SK-N-SH (cell line): ENCODE measurements at regions not wholly inside any gene's neighbourhood (a gene's known extent, or its start where the extent isn't known, plus 50 kb on each side); places are given as distances from the start of the nearest gene placed in this dataset.
A peak's percentile ranks its signal among the peaks of the same experiment; 100 is the strongest.

ENCODE experiments used
- CTCF ChIA-PET: fragments of 300-600, 350-600 bp; formaldehyde crosslinking; extraction: SDS; loops from one replicate; lab custom pipeline; 2021; lab: Yijun Ruan, JAX
- POLR2A ChIA-PET: fragments of 350-600 bp; sonication (Branson Sonifier 250); formaldehyde crosslinking; extraction: SDS; loops from one replicate; lab custom pipeline; 2020; ENCODE audit warnings: antibody characterized with exemption, inconsistent platforms; lab: Yijun Ruan, JAX
- DNase-seq: peaks from one replicate; pipeline ENCODE4 v3.0.0; 2012
- H2AFZ ChIP-seq: fragments of 200-600 bp; sonication (generic); 2 replicates; pipeline ENCODE4 v1.8.1; 2016; ENCODE audit warnings: antibody characterized with exemption, mild to moderate bottlenecking, low read depth
- H3F3A ChIP-seq: fragments of 200-600 bp; sonication (generic); replicated peaks from 2 replicates; pipeline ENCODE3; 2016; ENCODE audit warnings: antibody characterized with exemption, mild to moderate bottlenecking; ENCODE audit not compliant: insufficient read depth
- H3K27ac ChIP-seq, 2 experiments: fragments of 200-500 bp in 1 of 2; fragments of 200-600 bp in 1 of 2; sonication (Bioruptor generic) in 1 of 2; sonication (generic), shearing (Covaris generic) in 1 of 2; 2 replicates each; pipeline versions ENCODE4 v1.5.1 to v1.6.1; 2014 to 2016; ENCODE audit warnings: low read depth in 2 of 2, inconsistent platforms in 1 of 2, low read length in 1 of 2, mild to moderate bottlenecking in 1 of 2, mixed read lengths in 1 of 2
- H3K27me3 ChIP-seq: fragments of 200-600 bp; sonication (generic), shearing (Covaris generic); 2 replicates; pipeline ENCODE4 v1.6.1; 2016; ENCODE audit warnings: mixed run types; ENCODE audit not compliant: insufficient read depth
- H3K36me3 ChIP-seq, 2 experiments: fragments of 200-500 bp in 1 of 2; fragments of 200-600 bp in 1 of 2; sonication (Bioruptor generic) in 1 of 2; sonication (generic) in 1 of 2; replicated peaks in 1 of 2; 2 replicates each; pipeline versions ENCODE3 to v1.5.1; 2014 to 2016; ENCODE audit warnings: low read length in 1 of 2, mild to moderate bottlenecking in 1 of 2; ENCODE audit not compliant: insufficient read depth in 2 of 2, control insufficient read depth in 1 of 2
- H3K4me1 ChIP-seq, 2 experiments: fragments of 200-500 bp in 1 of 2; fragments of 200-600 bp in 1 of 2; sonication (Bioruptor generic) in 1 of 2; sonication (generic), shearing (Covaris generic) in 1 of 2; 2 replicates each; pipeline versions ENCODE4 v1.5.1 to v1.6.1; 2014 to 2016; ENCODE audit warnings: low read depth in 1 of 2, low read length in 1 of 2, mixed run types in 1 of 2; ENCODE audit not compliant: insufficient read depth in 2 of 2, control insufficient read depth in 1 of 2
- H3K4me2 ChIP-seq: fragments of 200-600 bp; sonication (generic), shearing (Covaris generic); 2 replicates; pipeline ENCODE4 v1.6.1; 2017; ENCODE audit warnings: mixed run types
- H3K4me3 ChIP-seq, 2 experiments: fragments of 200-500 bp in 1 of 2; fragments of 200-600 bp in 1 of 2; sonication (Bioruptor generic) in 1 of 2; sonication (generic), shearing (Covaris generic) in 1 of 2; 2 replicates each; pipeline versions ENCODE4 v1.5.1 to v1.8.1; 2014 to 2016; ENCODE audit warnings: low read depth in 2 of 2, inconsistent platforms in 1 of 2, low read length in 1 of 2, mild to moderate bottlenecking in 1 of 2, mixed read lengths in 1 of 2, moderate library complexity in 1 of 2
- H3K79me2 ChIP-seq: fragments of 200-600 bp; sonication (generic); 2 replicates; pipeline ENCODE4 v1.8.1; 2017; ENCODE audit warnings: mild to moderate bottlenecking; ENCODE audit not compliant: insufficient read depth
- H3K9ac ChIP-seq: fragments of 200-600 bp; sonication (generic); 2 replicates; pipeline ENCODE4 v1.6.1; 2017; ENCODE audit warnings: mixed run types
- H3K9me2 ChIP-seq: fragments of 200-600 bp; sonication (generic); 2 replicates; pipeline ENCODE4 v1.6.1; 2017; ENCODE audit warnings: mixed run types
- H3K9me3 ChIP-seq: fragments of 200-600 bp; sonication (generic); 2 replicates; pipeline ENCODE4 v1.6.1; 2017; ENCODE audit warnings: mixed run types, mild to moderate bottlenecking, moderate library complexity
- H4K20me1 ChIP-seq: fragments of 200-600 bp; sonication (generic); 2 replicates; pipeline ENCODE4 v1.6.1; 2017; ENCODE audit warnings: mild to moderate bottlenecking, mixed run types; ENCODE audit not compliant: insufficient read depth
- CHD2 ChIP-seq: fragments of 150-350 bp; IDR thresholded peaks from 2 replicates; pipeline ENCODE4 v1.6.1; 2018; ENCODE audit warnings: low read length; ENCODE audit not compliant: partially characterized antibody
- EZH2phosphoT487 ChIP-seq: fragments of 200-600 bp; sonication (generic); IDR thresholded peaks from 2 replicates; pipeline ENCODE4 v1.6.1; 2017; ENCODE audit warnings: low read depth, mixed run types, mild to moderate bottlenecking, antibody characterized with exemption, moderate library complexity, borderline replicate concordance
- FOSL2 ChIP-seq: IDR thresholded peaks from 2 replicates; pipeline ENCODE4 v1.4.0; 2012; ENCODE audit warnings: low read depth, mild to moderate bottlenecking, moderate library complexity, borderline replicate concordance
- FOXJ3 ChIP-seq: sonication (generic); formaldehyde crosslinking; IDR thresholded peaks from 2 replicates; pipeline ENCODE4 v1.5.1; 2020; ENCODE audit warnings: mild to moderate bottlenecking, missing genetic modification reagents
- FOXM1 ChIP-seq: IDR thresholded peaks from 2 replicates; pipeline ENCODE4 v1.4.0; 2012; ENCODE audit warnings: low read depth, mild to moderate bottlenecking
- IRF3 ChIP-seq: fragments of 150-350 bp; IDR thresholded peaks from 2 replicates; pipeline ENCODE4 v1.6.1; 2016; ENCODE audit warnings: mild to moderate bottlenecking, low read depth, low read length
- MEF2A ChIP-seq: IDR thresholded peaks from 2 replicates; pipeline ENCODE4 v1.4.0; 2012; ENCODE audit warnings: low read depth, borderline replicate concordance
- NFIC ChIP-seq: IDR thresholded peaks from 2 replicates; pipeline ENCODE4 v1.4.0; 2012; ENCODE audit warnings: borderline replicate concordance
- PBX3 ChIP-seq: IDR thresholded peaks from 2 replicates; pipeline ENCODE4; 2012
- POLR2AphosphoS5 ChIP-seq: IDR thresholded peaks from 2 replicates; pipeline ENCODE4 v1.6.1; 2012; ENCODE audit warnings: low read depth, low read length
- SMC3 ChIP-seq: IDR thresholded peaks from 2 replicates; pipeline ENCODE4 v1.6.1; 2012; ENCODE audit warnings: low read depth, low read length, improper control_type of control experiment
- TEAD4 ChIP-seq: IDR thresholded peaks from 2 replicates; pipeline ENCODE4 v1.4.0; 2012; ENCODE audit warnings: mild to moderate bottlenecking, borderline replicate concordance; ENCODE audit not compliant: insufficient read depth
- USF2 ChIP-seq: fragments of 150-350 bp; IDR thresholded peaks from 2 replicates; pipeline ENCODE4 v1.6.1; 2017; ENCODE audit warnings: antibody characterized with exemption, low read length, low read depth, borderline replicate concordance
- YY1 ChIP-seq: IDR thresholded peaks from 2 replicates; pipeline ENCODE4 v1.4.0; 2012; ENCODE audit warnings: low read depth, mild to moderate bottlenecking
- ZBTB33 ChIP-seq: IDR thresholded peaks from 2 replicates; pipeline ENCODE4 v1.4.0; 2012; ENCODE audit warnings: low read depth, borderline replicate concordance
- WGBS: methylation state at CpG from one replicate; pipeline ENCODE4 v1.1.6; 2017; ENCODE audit warnings: low lambda C conversion rate; 5-methylcytosine and 5-hydroxymethylcytosine counted together

- no peak overlapping the region for H3K9ac ChIP-seq
- CTCF ChIA-PET: interaction anchor here (0.9 kb wide), 1 partner anchor 231 kb away, joined by 3 read pairs; no protein-coding TSS in a partner anchor
Measured at GRCh38 chr13:30363725-30364124, 56.4 kb upstream of the KATNAL1 start.

More at GRCh38 chr13:30363725-30364124, 56.4 kb upstream of the KATNAL1 start:
- H3K9me3 ChIP-seq: no peaks in the 10 kb centered on the region
- H3K27ac ChIP-seq: peak overlapping the region in 1 of 2 experiments; percentile 35; a peak in 1 of 4 replicates
- H3K79me2 ChIP-seq: no peaks in the 10 kb centered on the region
- H2AFZ ChIP-seq: peak overlapping the region; percentile 73; the same call in 1 of the 2 replicates
- no peak for DNase-seq
- no peaks in the 10 kb centered on the region for H3K9me2 ChIP-seq
- 95% methylated on average over 5 of the region's 5 CpGs for WGBS
- peaks cover 15 to 17% of the 10 kb centered on the region in 2 experiments; a peak in 2 of 4 replicates for H3K4me1 ChIP-seq
- no peaks in the 10 kb centered on the region for H3F3A ChIP-seq
- no peaks in the 10 kb centered on the region for H4K20me1 ChIP-seq
- POLR2A ChIA-PET: no interaction called here
- no peaks in the 10 kb centered on the region for H3K27me3 ChIP-seq
- H3K36me3 ChIP-seq: no peaks in the 10 kb centered on the region
- H3K4me2 ChIP-seq: no peak overlapping the region
- H3K4me3 ChIP-seq: no peak overlapping the region
- TF ChIP-seq FOXJ3 (CRISPR knock-in tag) (no peak), MEF2A (no peak), NFIC (no peak), ZBTB33 (no peak), IRF3 (no peak), POLR2AphosphoS5 (no peak), EZH2phosphoT487 (no peak), USF2 (no peak), FOXM1 (no peak), CHD2 (no peak), PBX3 (no peak), SMC3 (no peak), YY1 (no peak), FOSL2 (no peak), TEAD4 (no peak)
- TF ChIP-seq, all 33 proteins: peak for 0
